ENCODE measurements at regions not wholly inside any gene's neighbourhood (a gene's known extent, or its start where the extent isn't known, plus 50 kb on each side); places are given as distances from the start of the nearest gene placed in this dataset.
"Not testable (repeated sequence)": the region's sequence is repeated elsewhere in the genome, so short reads cannot be mapped to it uniquely, and the experiment has no call there.

GRCh38 chr10:46197050-46197449 lies 89.7 kb upstream of the ANTXRL start:
- DNase-seq (ENCODE audit: low spot score): no peak
- Histone ChIP-seq H3K27ac (ENCODE audit: poor library complexity, severe bottlenecking) (no peak overlapping the region), H3K9me3 (ENCODE audit: severe bottlenecking) (no peaks in the 10 kb centered on the region), H3K4me1 (ENCODE audit: insufficient read depth, poor library complexity, severe bottlenecking) (no peaks in the 10 kb centered on the region), H3K4me3 (ENCODE audit: severe bottlenecking) (no peak overlapping the region), H3K36me3 (ENCODE audit: low read depth) (no peaks in the 10 kb centered on the region), H3K27me3 (ENCODE audit: insufficient read depth, poor library complexity, severe bottlenecking) (no peaks in the 10 kb centered on the region)
- ATAC-seq (ENCODE audit: low read depth): no peak
- no peak for TF ChIP-seq CTCF (IDR thresholded peaks at IDR 0.05; ENCODE audit: poor library complexity, severe bottlenecking)

GRCh38 chr10:46198516-46198915 lies 88.3 kb upstream of the ANTXRL start:
- no peak overlapping the region for H3K27ac ChIP-seq (ENCODE audit: poor library complexity, severe bottlenecking)
- H3K36me3 ChIP-seq (ENCODE audit: low read depth): no peaks in the 10 kb centered on the region

GRCh38 chr10:46202405-46202804 lies 84.4 kb upstream of the ANTXRL start:
- not testable (repeated sequence) for H3K27me3 ChIP-seq (ENCODE audit: insufficient read depth, poor library complexity, severe bottlenecking); H3K9me3 ChIP-seq (ENCODE audit: severe bottlenecking); H3K4me1 ChIP-seq (ENCODE audit: insufficient read depth, poor library complexity, severe bottlenecking); DNase-seq (ENCODE audit: low spot score); ATAC-seq (ENCODE audit: low read depth); H3K4me3 ChIP-seq (ENCODE audit: severe bottlenecking); H3K36me3 ChIP-seq (ENCODE audit: low read depth); H3K27ac ChIP-seq (ENCODE audit: poor library complexity, severe bottlenecking)

More at GRCh38 chr10:46198516-46198915, 88.3 kb upstream of the ANTXRL start:
- no peak for TF ChIP-seq CTCF (IDR thresholded peaks at IDR 0.05; ENCODE audit: poor library complexity, severe bottlenecking)
- Histone ChIP-seq H3K4me1 (ENCODE audit: insufficient read depth, poor library complexity, severe bottlenecking) (no peaks in the 10 kb centered on the region), H3K27me3 (ENCODE audit: insufficient read depth, poor library complexity, severe bottlenecking) (no peaks in the 10 kb centered on the region), H3K4me3 (ENCODE audit: severe bottlenecking) (no peak overlapping the region), H3K9me3 (ENCODE audit: severe bottlenecking) (no peaks in the 10 kb centered on the region)
- ATAC-seq (ENCODE audit: low read depth) (no peak), DNase-seq (ENCODE audit: low spot score) (no peak)

GRCh38 chr10:46204482-46205102 lies 82.2 kb upstream of the ANTXRL start:
- H3K27ac ChIP-seq (ENCODE audit: poor library complexity, severe bottlenecking); ATAC-seq (ENCODE audit: low read depth); H3K4me3 ChIP-seq (ENCODE audit: severe bottlenecking); H3K27me3 ChIP-seq (ENCODE audit: insufficient read depth, poor library complexity, severe bottlenecking); H3K4me1 ChIP-seq (ENCODE audit: insufficient read depth, poor library complexity, severe bottlenecking); H3K36me3 ChIP-seq (ENCODE audit: low read depth); H3K9me3 ChIP-seq (ENCODE audit: severe bottlenecking); DNase-seq (ENCODE audit: low spot score): not testable (repeated sequence)

- not testable (repeated sequence) for H3K9me3 ChIP-seq (ENCODE audit: severe bottlenecking); ATAC-seq (ENCODE audit: low read depth); H3K27ac ChIP-seq (ENCODE audit: poor library complexity, severe bottlenecking); H3K27me3 ChIP-seq (ENCODE audit: insufficient read depth, poor library complexity, severe bottlenecking); H3K4me1 ChIP-seq (ENCODE audit: insufficient read depth, poor library complexity, severe bottlenecking); H3K36me3 ChIP-seq (ENCODE audit: low read depth); H3K4me3 ChIP-seq (ENCODE audit: severe bottlenecking); DNase-seq (ENCODE audit: low spot score)
Observed at GRCh38 chr10:46210427-46210826, 76.4 kb upstream of the ANTXRL start.

GRCh38 chr10:46215426-46215825 lies 71.4 kb upstream of the ANTXRL start:
- H3K27me3 ChIP-seq (ENCODE audit: insufficient read depth, poor library complexity, severe bottlenecking): no peaks in the 10 kb centered on the region
- H3K36me3 ChIP-seq (ENCODE audit: low read depth): no peaks in the 10 kb centered on the region
- no peak overlapping the region for H3K4me3 ChIP-seq (ENCODE audit: severe bottlenecking)
- ATAC-seq (ENCODE audit: low read depth): no peak
- H3K9me3 ChIP-seq (ENCODE audit: severe bottlenecking): no peaks in the 10 kb centered on the region
- no peak for TF ChIP-seq CTCF (IDR thresholded peaks at IDR 0.05; ENCODE audit: poor library complexity, severe bottlenecking)
- no peaks in the 10 kb centered on the region for H3K4me1 ChIP-seq (ENCODE audit: insufficient read depth, poor library complexity, severe bottlenecking)
- H3K27ac ChIP-seq (ENCODE audit: poor library complexity, severe bottlenecking): no peak overlapping the region
- DNase-seq (ENCODE audit: low spot score): no peak
